ENCODE measurements at regions not wholly inside any gene's neighbourhood (a gene's known extent, or its start where the extent isn't known, plus 50 kb on each side); places are given as distances from the start of the nearest gene placed in this dataset.

DNA sequence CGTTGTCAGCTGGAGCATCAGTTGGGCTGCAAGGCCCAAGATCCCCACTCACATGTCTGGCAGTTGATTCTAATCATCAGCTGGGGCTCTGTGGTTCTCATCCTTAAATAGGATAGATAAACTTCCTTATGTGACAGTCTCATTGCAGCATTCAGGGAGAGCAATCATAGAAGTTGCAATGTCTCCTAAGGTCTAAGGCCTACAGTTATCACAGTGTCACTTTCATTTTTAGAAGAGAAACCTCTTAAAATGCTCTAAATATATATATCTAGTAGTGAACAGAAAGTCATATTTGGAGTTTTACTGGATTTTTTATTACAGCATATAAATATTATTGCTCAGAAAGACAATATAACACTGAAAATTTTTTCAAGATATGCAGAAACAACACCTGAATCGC lies 226.0 kb upstream of the PPP1R2C start:
- TF ChIP-seq CTCF (IDR thresholded peaks at IDR 0.05; ENCODE audit: borderline replicate concordance, extremely low read depth, low read length, poor library complexity, severe bottlenecking), result no peak
- TF ChIP-seq EZH2 (IDR thresholded peaks at IDR 0.05; ENCODE audit: borderline replicate concordance, low read depth, low read length, severe bottlenecking), result no peak
